ENCODE measurements at regions not wholly inside any gene's neighbourhood (a gene's known extent, or its start where the extent isn't known, plus 50 kb on each side); places are given as distances from the start of the nearest gene placed in this dataset.

- H3K9me3 ChIP-seq (ENCODE audit: severe bottlenecking) = no peaks in the 10 kb centered on the region
- H3K36me3 ChIP-seq = no peaks in the 10 kb centered on the region
- no peak for DNase-seq
- H3K4me3 ChIP-seq (ENCODE audit: low read depth, low read length) = no peak overlapping the region
- no peak overlapping the region for H3K27ac ChIP-seq
- no peak for TF ChIP-seq CTCF (IDR thresholded peaks at IDR 0.05; ENCODE audit: low read depth, low read length)
- H3K27me3 ChIP-seq (ENCODE audit: insufficient read depth, low read depth, severe bottlenecking) = no peaks in the 10 kb centered on the region
Measured at GRCh38 chr16:26510924-26511323, 555.8 kb upstream of the C16orf82 start.

- no peak for DNase-seq
- Histone ChIP-seq H3K4me3 (ENCODE audit: low read depth, low read length) (no peak overlapping the region), H3K27ac (no peak overlapping the region), H3K36me3 (no peaks in the 10 kb centered on the region), H3K27me3 (ENCODE audit: insufficient read depth, low read depth, severe bottlenecking) (no peaks in the 10 kb centered on the region), H3K9me3 (ENCODE audit: severe bottlenecking) (no peaks in the 10 kb centered on the region)
- TF ChIP-seq CTCF (IDR thresholded peaks at IDR 0.05; ENCODE audit: low read depth, low read length) = no peak
Measured at GRCh38 chr16:26511463-26511862, 555.3 kb upstream of the C16orf82 start.

DNA sequence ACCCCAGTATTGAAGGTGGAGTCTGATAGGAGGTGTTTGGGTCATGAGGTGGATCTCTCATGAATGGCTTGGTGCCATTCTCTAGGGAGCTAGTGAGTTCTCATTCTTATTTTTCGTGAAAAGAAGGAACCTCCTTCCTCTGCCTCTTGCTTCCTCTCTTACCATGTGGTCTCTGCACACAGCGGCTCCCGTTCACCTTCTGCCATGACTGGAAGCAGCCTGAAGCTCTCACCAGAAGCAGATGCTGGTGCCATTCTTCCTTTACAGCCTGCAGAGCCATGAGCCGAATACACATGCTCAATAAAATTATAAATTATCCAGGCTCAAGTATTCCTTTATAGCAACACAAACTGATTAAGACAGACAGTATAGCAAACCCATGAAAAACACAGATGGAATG, 545.1 kb upstream of the C16orf82 start:
- Histone ChIP-seq H3K27me3 (ENCODE audit: insufficient read depth, low read depth, severe bottlenecking) (no peaks in the 10 kb centered on the region), H3K27ac (no peak overlapping the region), H3K4me3 (ENCODE audit: low read depth, low read length) (no peak overlapping the region), H3K9me3 (ENCODE audit: severe bottlenecking) (no peaks in the 10 kb centered on the region), H3K36me3 (no peaks in the 10 kb centered on the region)
- no peak for DNase-seq
- no peak for TF ChIP-seq CTCF (IDR thresholded peaks at IDR 0.05; ENCODE audit: low read depth, low read length)

- no peak for TF ChIP-seq CTCF (IDR thresholded peaks at IDR 0.05; ENCODE audit: low read depth, low read length)
- no peaks in the 10 kb centered on the region for H3K9me3 ChIP-seq (ENCODE audit: severe bottlenecking)
- no peak overlapping the region for H3K4me3 ChIP-seq (ENCODE audit: low read depth, low read length)
- no peak overlapping the region for H3K27ac ChIP-seq
- no peaks in the 10 kb centered on the region for H3K27me3 ChIP-seq (ENCODE audit: insufficient read depth, low read depth, severe bottlenecking)
- H3K36me3 ChIP-seq = no peaks in the 10 kb centered on the region
- DNase-seq = no peak
Measured at GRCh38 chr16:26524281-26524680, 542.4 kb upstream of the C16orf82 start.

- Histone ChIP-seq H3K4me3 (ENCODE audit: low read depth, low read length) (no peak overlapping the region), H3K27me3 (ENCODE audit: insufficient read depth, low read depth, severe bottlenecking) (no peaks in the 10 kb centered on the region), H3K36me3 (no peaks in the 10 kb centered on the region), H3K9me3 (ENCODE audit: severe bottlenecking) (no peaks in the 10 kb centered on the region), H3K27ac (no peak overlapping the region)
- no peak for TF ChIP-seq CTCF (IDR thresholded peaks at IDR 0.05; ENCODE audit: low read depth, low read length)
- DNase-seq = no peak
Measured at GRCh38 chr16:26524846-26525245, 541.9 kb upstream of the C16orf82 start.

- no peak for TF ChIP-seq CTCF (IDR thresholded peaks at IDR 0.05; ENCODE audit: low read depth, low read length)
- no peak overlapping the region for H3K4me3 ChIP-seq (ENCODE audit: low read depth, low read length)
- no peaks in the 10 kb centered on the region for H3K36me3 ChIP-seq
- H3K27ac ChIP-seq = no peak overlapping the region
- no peaks in the 10 kb centered on the region for H3K27me3 ChIP-seq (ENCODE audit: insufficient read depth, low read depth, severe bottlenecking)
- no peak for DNase-seq
- H3K9me3 ChIP-seq (ENCODE audit: severe bottlenecking) = no peaks in the 10 kb centered on the region
Measured at GRCh38 chr16:26525856-26526255, 540.9 kb upstream of the C16orf82 start.

All from WERI-Rb-1 (cell line).